ENCODE measurements at regions not wholly inside any gene's neighbourhood (a gene's known extent, or its start where the extent isn't known, plus 50 kb on each side); places are given as distances from the start of the nearest gene placed in this dataset.

DNA sequence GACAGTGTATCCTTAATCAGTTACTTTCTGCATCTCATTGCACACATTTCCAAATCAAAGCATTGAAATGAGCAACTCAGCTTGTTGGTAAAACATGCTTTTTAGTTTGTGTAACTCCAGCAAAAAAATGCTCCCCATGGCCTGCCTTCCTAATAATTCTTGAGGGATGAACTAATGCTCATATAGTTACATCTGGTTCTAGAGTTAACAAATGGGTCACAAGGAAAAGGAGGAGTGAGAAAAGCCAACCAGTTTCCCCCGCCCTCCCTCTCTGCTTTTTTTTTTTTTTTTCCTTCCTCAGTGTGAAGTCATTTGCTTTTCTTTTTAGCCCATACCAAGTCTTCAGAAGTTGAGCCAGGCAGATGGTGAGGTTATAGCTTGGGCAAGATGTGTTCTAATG is 231.7 kb downstream of the MTX2 start:
- Mint-ChIP-seq H3K27ac (ENCODE audit: unreplicated experiment) (no peak overlapping the region), H3K4me3 (ENCODE audit: unreplicated experiment) (no peak overlapping the region), H3K4me1 (ENCODE audit: unreplicated experiment) (peaks cover 34% of the 10 kb centered on the region), H3K36me3 (ENCODE audit: low read depth, unreplicated experiment) (no peaks in the 10 kb centered on the region), H3K27me3 (ENCODE audit: unreplicated experiment) (no peaks in the 10 kb centered on the region), H3K9me3 (ENCODE audit: unreplicated experiment) (no peaks in the 10 kb centered on the region)
- TF ChIP-seq, protein P1, sequence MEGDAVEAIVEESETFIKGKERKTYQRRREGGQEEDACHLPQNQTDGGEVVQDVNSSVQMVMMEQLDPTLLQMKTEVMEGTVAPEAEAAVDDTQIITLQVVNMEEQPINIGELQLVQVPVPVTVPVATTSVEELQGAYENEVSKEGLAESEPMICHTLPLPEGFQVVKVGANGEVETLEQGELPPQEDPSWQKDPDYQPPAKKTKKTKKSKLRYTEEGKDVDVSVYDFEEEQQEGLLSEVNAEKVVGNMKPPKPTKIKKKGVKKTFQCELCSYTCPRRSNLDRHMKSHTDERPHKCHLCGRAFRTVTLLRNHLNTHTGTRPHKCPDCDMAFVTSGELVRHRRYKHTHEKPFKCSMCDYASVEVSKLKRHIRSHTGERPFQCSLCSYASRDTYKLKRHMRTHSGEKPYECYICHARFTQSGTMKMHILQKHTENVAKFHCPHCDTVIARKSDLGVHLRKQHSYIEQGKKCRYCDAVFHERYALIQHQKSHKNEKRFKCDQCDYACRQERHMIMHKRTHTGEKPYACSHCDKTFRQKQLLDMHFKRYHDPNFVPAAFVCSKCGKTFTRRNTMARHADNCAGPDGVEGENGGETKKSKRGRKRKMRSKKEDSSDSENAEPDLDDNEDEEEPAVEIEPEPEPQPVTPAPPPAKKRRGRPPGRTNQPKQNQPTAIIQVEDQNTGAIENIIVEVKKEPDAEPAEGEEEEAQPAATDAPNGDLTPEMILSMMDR (IDR thresholded peaks at IDR 0.05; ENCODE audit: unreplicated experiment), result no peak
- no peak for DNase-seq (ENCODE audit: low spot score)

DNA sequence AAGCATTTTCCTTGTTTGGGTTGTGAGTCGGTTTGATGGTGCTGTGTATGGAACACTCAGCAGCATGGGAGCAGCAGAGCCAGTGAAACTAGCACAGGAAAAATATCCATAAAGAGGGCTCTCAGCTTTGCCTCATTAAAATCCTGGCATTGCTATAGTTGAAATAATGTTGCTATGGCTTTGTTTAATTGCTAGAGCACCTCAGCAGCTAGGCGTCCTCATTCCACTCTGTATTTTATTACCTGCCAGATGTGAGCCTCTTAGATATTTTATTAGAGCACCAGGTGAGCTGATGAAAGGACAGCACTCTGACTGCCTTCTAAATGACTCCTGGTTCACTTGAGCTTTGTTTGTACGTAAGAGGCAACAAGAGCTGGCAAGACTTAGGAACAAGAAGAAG is 232.4 kb downstream of the MTX2 start:
- TF ChIP-seq, protein P1 (IDR thresholded peaks at IDR 0.05; ENCODE audit: unreplicated experiment), result no peak
- Mint-ChIP-seq H3K4me1 (ENCODE audit: unreplicated experiment) (peaks cover 30% of the 10 kb centered on the region), H3K27ac (ENCODE audit: unreplicated experiment) (no peak overlapping the region), H3K4me3 (ENCODE audit: unreplicated experiment) (no peak overlapping the region), H3K27me3 (ENCODE audit: unreplicated experiment) (no peaks in the 10 kb centered on the region), H3K9me3 (ENCODE audit: unreplicated experiment) (no peaks in the 10 kb centered on the region), H3K36me3 (ENCODE audit: low read depth, unreplicated experiment) (no peaks in the 10 kb centered on the region)
- no peak for DNase-seq (ENCODE audit: low spot score)

DNA sequence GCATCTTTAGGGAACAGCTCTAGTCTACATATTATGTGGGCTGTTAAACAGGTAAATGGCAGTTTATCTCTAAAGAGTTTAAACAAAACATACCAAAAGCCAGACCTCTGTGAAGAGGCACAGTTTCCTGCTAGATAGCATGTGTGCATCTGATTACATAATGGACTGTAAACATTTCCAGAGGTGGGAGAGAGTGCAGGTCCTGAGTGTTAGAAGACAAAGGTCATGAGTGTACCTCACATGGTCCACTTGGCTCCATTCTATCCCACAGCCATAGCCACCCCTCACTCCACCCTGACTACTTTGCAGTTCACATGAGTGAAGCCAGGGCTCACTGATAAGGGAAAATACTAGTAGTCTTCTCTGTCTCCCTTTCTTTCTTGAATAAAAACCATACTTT is 233.4 kb downstream of the MTX2 start:
- Mint-ChIP-seq H3K27me3 (ENCODE audit: unreplicated experiment) (no peaks in the 10 kb centered on the region), H3K27ac (ENCODE audit: unreplicated experiment) (no peak overlapping the region), H3K4me3 (ENCODE audit: unreplicated experiment) (no peak overlapping the region), H3K4me1 (ENCODE audit: unreplicated experiment) (peaks cover 27% of the 10 kb centered on the region), H3K36me3 (ENCODE audit: low read depth, unreplicated experiment) (no peaks in the 10 kb centered on the region), H3K9me3 (ENCODE audit: unreplicated experiment) (no peaks in the 10 kb centered on the region)
- DNase-seq (ENCODE audit: low spot score), result no peak
- TF ChIP-seq, protein P1 (IDR thresholded peaks at IDR 0.05; ENCODE audit: unreplicated experiment), result no peak

DNA sequence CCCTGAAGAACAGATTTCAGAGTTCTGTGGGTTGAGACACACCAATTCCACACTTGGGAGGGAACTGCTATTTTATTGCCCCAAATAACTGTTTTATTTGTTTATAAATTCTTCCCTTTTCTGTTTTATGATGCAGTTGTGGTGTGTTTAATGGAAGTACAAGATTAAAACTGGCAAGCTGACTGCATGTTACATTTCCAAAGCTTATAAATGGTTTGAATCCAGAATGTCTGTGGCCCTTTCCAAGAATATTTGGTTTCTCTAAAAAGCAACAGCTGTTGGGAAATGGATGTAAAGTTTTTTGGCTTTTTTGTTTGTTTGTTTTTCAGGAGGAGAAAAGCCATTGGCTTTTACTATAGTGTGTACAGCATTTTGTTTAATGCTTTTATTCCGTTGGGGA is 234.5 kb downstream of the MTX2 start:
- peaks cover 27% of the 10 kb centered on the region for H3K4me1 Mint-ChIP-seq (ENCODE audit: unreplicated experiment)
- H3K27ac Mint-ChIP-seq (ENCODE audit: unreplicated experiment), result no peak overlapping the region
- no peaks in the 10 kb centered on the region for H3K36me3 Mint-ChIP-seq (ENCODE audit: low read depth, unreplicated experiment)
- H3K9me3 Mint-ChIP-seq (ENCODE audit: unreplicated experiment), result no peaks in the 10 kb centered on the region
- TF ChIP-seq, protein P1 (IDR thresholded peaks at IDR 0.05; ENCODE audit: unreplicated experiment), result no peak
- no peak for DNase-seq (ENCODE audit: low spot score)
- H3K27me3 Mint-ChIP-seq (ENCODE audit: unreplicated experiment), result peaks cover 2% of the 10 kb centered on the region
- H3K4me3 Mint-ChIP-seq (ENCODE audit: unreplicated experiment), result no peak overlapping the region

DNA sequence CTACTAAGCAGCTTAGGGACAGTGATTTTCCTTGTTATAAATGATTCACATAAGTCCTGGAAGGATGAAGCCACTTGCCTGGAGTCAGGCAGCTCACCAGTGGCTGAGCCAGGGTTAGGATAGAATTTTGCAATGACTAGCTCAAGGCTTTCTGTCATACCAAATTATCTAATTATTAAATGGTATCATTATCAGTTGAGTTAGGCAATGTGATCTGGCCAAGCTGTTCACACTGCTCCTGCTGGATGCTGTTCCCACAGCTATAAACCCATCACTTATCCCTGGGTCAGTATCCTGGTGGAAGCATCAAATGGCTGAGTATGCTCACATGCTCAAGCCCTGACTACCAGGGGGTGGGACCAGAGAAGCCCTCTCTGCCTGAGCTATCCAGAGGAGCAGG is 235.2 kb downstream of the MTX2 start:
- no peak overlapping the region for H3K4me3 Mint-ChIP-seq (ENCODE audit: unreplicated experiment)
- no peak for DNase-seq (ENCODE audit: low spot score)
- H3K9me3 Mint-ChIP-seq (ENCODE audit: unreplicated experiment), result no peaks in the 10 kb centered on the region
- peaks cover 4% of the 10 kb centered on the region for H3K27me3 Mint-ChIP-seq (ENCODE audit: unreplicated experiment)
- no peaks in the 10 kb centered on the region for H3K36me3 Mint-ChIP-seq (ENCODE audit: low read depth, unreplicated experiment)
- peaks cover 27% of the 10 kb centered on the region for H3K4me1 Mint-ChIP-seq (ENCODE audit: unreplicated experiment)
- H3K27ac Mint-ChIP-seq (ENCODE audit: unreplicated experiment), result no peak overlapping the region
- TF ChIP-seq, protein P1 (IDR thresholded peaks at IDR 0.05; ENCODE audit: unreplicated experiment), result no peak
